Neural cell (in vitro differentiated cells): ENCODE measurements at regions not wholly inside any gene's neighbourhood (a gene's known extent, or its start where the extent isn't known, plus 50 kb on each side); places are given as distances from the start of the nearest gene placed in this dataset.

Experiments
- H2AFZ ChIP-seq: fragments of 200-600, 300-800 bp; sonication (generic), shearing (Covaris generic); 2 replicates; pipeline ENCODE4 v1.6.0; 2014; ENCODE audit warnings: low read depth, mild to moderate bottlenecking, antibody characterized with exemption, low read length, moderate library complexity
- H3F3A ChIP-seq: fragments of 200-600 bp; shearing (Covaris generic); 2 replicates; pipeline ENCODE4 v1.6.1; 2016; ENCODE audit warnings: mild to moderate bottlenecking, moderate library complexity, mixed read lengths, antibody characterized with exemption, low read length; ENCODE audit not compliant: insufficient read depth, poor library complexity, severe bottlenecking
- H3K27ac ChIP-seq: fragments of 200-600, 300-800 bp; sonication (generic), shearing (Covaris generic); 2 replicates; pipeline ENCODE4 v1.5.1; 2014; ENCODE audit warnings: mild to moderate bottlenecking, low read length, moderate library complexity
- H3K27me3 ChIP-seq: fragments of 300-800, 200-600 bp; sonication (generic), shearing (Covaris generic); 2 replicates; pipeline ENCODE4 v1.6.0; 2014; ENCODE audit warnings: mild to moderate bottlenecking, low read depth, low read length, moderate library complexity; ENCODE audit not compliant: insufficient read depth
- H3K36me3 ChIP-seq: fragments of 300-800, 200-600 bp; sonication (generic), shearing (Covaris generic); 2 replicates; pipeline ENCODE4 v1.5.1; 2014; ENCODE audit warnings: mild to moderate bottlenecking, antibody characterized with exemption, low read length, moderate library complexity; ENCODE audit not compliant: insufficient read depth
- H3K4me2 ChIP-seq: fragments of 300-800, 200-600 bp; sonication (generic), shearing (Covaris generic); 2 replicates; pipeline ENCODE4 v1.6.0; 2014; ENCODE audit warnings: mild to moderate bottlenecking, low read length
- H3K4me3 ChIP-seq: fragments of 300-800, 200-600 bp; sonication (generic), shearing (Covaris generic); 2 replicates; pipeline ENCODE4 v1.5.1; 2014; ENCODE audit warnings: mild to moderate bottlenecking, low read length, moderate library complexity
- H3K79me2 ChIP-seq: fragments of 200-600 bp; shearing (Covaris generic); replicated peaks from 2 replicates; pipeline ENCODE4 v1.6.0; 2014; ENCODE audit warnings: mild to moderate bottlenecking, low read length, moderate library complexity; ENCODE audit not compliant: insufficient read depth
- H3K9ac ChIP-seq: fragments of 300-800, 200-600 bp; sonication (generic), shearing (Covaris generic); 2 replicates; pipeline ENCODE4 v1.6.1; 2016; ENCODE audit warnings: mild to moderate bottlenecking, low read length, mixed read lengths
- H3K9me2 ChIP-seq: fragments of 200-600 bp; shearing (Covaris generic); 2 replicates; pipeline ENCODE4 v1.6.1; 2016; ENCODE audit warnings: mild to moderate bottlenecking, low read length, mixed read lengths; ENCODE audit not compliant: insufficient read depth
- H3K9me3 ChIP-seq: fragments of 200-600, 300-800 bp; sonication (generic), shearing (Covaris generic); 2 replicates; pipeline ENCODE4 v1.6.1; 2016; ENCODE audit warnings: mild to moderate bottlenecking, mixed run types, low read length, moderate library complexity, mixed read lengths
- H4K20me1 ChIP-seq: fragments of 200-600 bp; shearing (Covaris generic); 2 replicates; pipeline ENCODE4 v1.6.1; 2016; ENCODE audit warnings: mild to moderate bottlenecking, mixed run types; ENCODE audit not compliant: insufficient read depth
- CTCF ChIP-seq: fragments of 450-650 bp; IDR thresholded peaks from 2 replicates; pipeline ENCODE4 v1.5.1; 2014; ENCODE audit warnings: antibody characterized with exemption, mild to moderate bottlenecking, moderate library complexity; ENCODE audit not compliant: poor library complexity, severe bottlenecking
- EP300 ChIP-seq: fragments of 450-650 bp; conservative IDR thresholded peaks from 2 replicates; pipeline ENCODE4 v1.6.1; 2014; ENCODE audit warnings: antibody characterized with exemption, mild to moderate bottlenecking, moderate library complexity; ENCODE audit not compliant: poor library complexity, severe bottlenecking
- EZH2 ChIP-seq: fragments of 200-600, 300-800 bp; shearing (Covaris generic), sonication (generic); IDR thresholded peaks from 2 replicates; pipeline ENCODE4 v1.6.1; 2014; ENCODE audit warnings: antibody characterized with exemption, low read length, borderline replicate concordance, mild to moderate bottlenecking; ENCODE audit not compliant: insufficient read depth, poor library complexity, severe bottlenecking
- MXI1 ChIP-seq: fragments of 450-650 bp; conservative IDR thresholded peaks from 2 replicates; pipeline ENCODE4 v1.6.1; 2014; ENCODE audit warnings: antibody characterized with exemption, mild to moderate bottlenecking; ENCODE audit not compliant: poor library complexity, severe bottlenecking
- POLR2AphosphoS5 ChIP-seq: IDR thresholded peaks from 2 replicates; pipeline ENCODE4 v1.6.1; 2012
- RAD21 ChIP-seq: fragments of 450-650 bp; conservative IDR thresholded peaks from 2 replicates; pipeline ENCODE4 v1.6.1; 2014; ENCODE audit warnings: antibody characterized with exemption, mild to moderate bottlenecking, moderate library complexity
- REST ChIP-seq: IDR thresholded peaks from 2 replicates; pipeline ENCODE4 v1.6.1; 2012; ENCODE audit warnings: borderline replicate concordance
- SMC3 ChIP-seq: fragments of 450-650 bp; conservative IDR thresholded peaks from 2 replicates; pipeline ENCODE4 v1.6.1; 2014; ENCODE audit warnings: antibody characterized with exemption, mild to moderate bottlenecking, moderate library complexity; ENCODE audit not compliant: poor library complexity
- TAF1 ChIP-seq: IDR thresholded peaks from 2 replicates; pipeline ENCODE4 v1.6.1; 2012; ENCODE audit warnings: low read depth

- Histone ChIP-seq H3F3A (no peaks in the 10 kb centered on the region), H3K9ac (no peak overlapping the region), H3K4me2 (no peak overlapping the region), H3K27ac (no peak overlapping the region), H3K9me2 (no peaks in the 10 kb centered on the region), H2AFZ (no peak overlapping the region), H3K79me2 (no peaks in the 10 kb centered on the region), H4K20me1 (no peaks in the 10 kb centered on the region), H3K9me3 (no peaks in the 10 kb centered on the region), H3K36me3 (no peaks in the 10 kb centered on the region), H3K27me3 (no peaks in the 10 kb centered on the region), H3K4me3 (no peak overlapping the region)
- TF ChIP-seq SMC3 (no peak), EP300 (no peak), POLR2AphosphoS5 (no peak)
Observed at GRCh38 chr20:7760247-7761031, 179.8 kb downstream of the HAO1 start.

GRCh38 chr20:7765221-7765620 lies 175.0 kb downstream of the HAO1 start:
- H3K9me3 ChIP-seq, result no peaks in the 10 kb centered on the region
- no peak overlapping the region for H3K4me3 ChIP-seq
- no peaks in the 10 kb centered on the region for H3F3A ChIP-seq
- H3K79me2 ChIP-seq, result no peaks in the 10 kb centered on the region
- H3K36me3 ChIP-seq, result no peaks in the 10 kb centered on the region
- H3K4me2 ChIP-seq, result no peak overlapping the region
- no peak overlapping the region for H3K9ac ChIP-seq
- no peaks in the 10 kb centered on the region for H3K27me3 ChIP-seq
- no peak for TF ChIP-seq TAF1
- TF ChIP-seq POLR2AphosphoS5, result no peak
- TF ChIP-seq EP300, result no peak
- TF ChIP-seq RAD21, result no peak
- no peak for TF ChIP-seq SMC3
- H4K20me1 ChIP-seq, result no peaks in the 10 kb centered on the region
- no peak overlapping the region for H3K27ac ChIP-seq
- H2AFZ ChIP-seq, result no peak overlapping the region
- H3K9me2 ChIP-seq, result no peaks in the 10 kb centered on the region

- Histone ChIP-seq H3K36me3 (no peaks in the 10 kb centered on the region), H3K9ac (no peak overlapping the region), H3K27me3 (no peaks in the 10 kb centered on the region), H3F3A (no peaks in the 10 kb centered on the region), H3K4me2 (no peak overlapping the region), H3K27ac (no peak overlapping the region), H3K9me2 (no peaks in the 10 kb centered on the region), H3K9me3 (no peaks in the 10 kb centered on the region), H3K4me3 (no peak overlapping the region), H2AFZ (no peak overlapping the region), H4K20me1 (no peaks in the 10 kb centered on the region), H3K79me2 (no peaks in the 10 kb centered on the region)
- no peak for TF ChIP-seq EZH2
- no peak for TF ChIP-seq CTCF
- TF ChIP-seq REST, result no peak
- TF ChIP-seq EP300, result no peak
- TF ChIP-seq TAF1, result no peak
- no peak for TF ChIP-seq POLR2AphosphoS5
- TF ChIP-seq RAD21, result no peak
- TF ChIP-seq MXI1, result no peak
- no peak for TF ChIP-seq SMC3
Observed at GRCh38 chr20:7770046-7770445, 170.2 kb downstream of the HAO1 start.
